Chondrocyte (in vitro differentiated cells): ENCODE measurements at regions not wholly inside any gene's neighbourhood (a gene's known extent, or its start where the extent isn't known, plus 50 kb on each side); places are given as distances from the start of the nearest gene placed in this dataset.

Experiments
- DNase-seq: peaks from one replicate; pipeline ENCODE4 v3.0.0; 2021; ENCODE audit warnings: mixed read lengths, low spot score
- H3K27ac Mint-ChIP-seq: one replicate; pipeline ENCODE4 v1.8.0; 2021; ENCODE audit warnings: mild to moderate bottlenecking, moderate library complexity, mixed read lengths; ENCODE audit not compliant: unreplicated experiment
- H3K27me3 Mint-ChIP-seq: 2 replicates; pipeline ENCODE4 v1.8.0; 2021; ENCODE audit warnings: low read depth, mixed read lengths
- H3K36me3 Mint-ChIP-seq: 2 replicates; pipeline ENCODE4 v1.8.0; 2021; ENCODE audit warnings: low read depth, mixed read lengths
- H3K4me1 Mint-ChIP-seq: 2 replicates; pipeline ENCODE4 v1.8.0; 2021; ENCODE audit warnings: low read depth, mild to moderate bottlenecking, mixed read lengths
- H3K4me3 Mint-ChIP-seq: one replicate; pipeline ENCODE4 v1.8.0; 2021; ENCODE audit warnings: mild to moderate bottlenecking, moderate library complexity, mixed read lengths; ENCODE audit not compliant: unreplicated experiment
- H3K9me3 Mint-ChIP-seq: 2 replicates; pipeline ENCODE4 v1.8.0; 2021; ENCODE audit warnings: low read depth, mixed read lengths
- TF ChIP-seq, protein P1 (sequence below): fragments of 200-600 bp; sonication (generic); IDR thresholded peaks from 2 replicates; pipeline ENCODE4 v1.5.0; 2021; ENCODE audit warnings: antibody characterized with exemption, mild to moderate bottlenecking, moderate library complexity

DNA sequence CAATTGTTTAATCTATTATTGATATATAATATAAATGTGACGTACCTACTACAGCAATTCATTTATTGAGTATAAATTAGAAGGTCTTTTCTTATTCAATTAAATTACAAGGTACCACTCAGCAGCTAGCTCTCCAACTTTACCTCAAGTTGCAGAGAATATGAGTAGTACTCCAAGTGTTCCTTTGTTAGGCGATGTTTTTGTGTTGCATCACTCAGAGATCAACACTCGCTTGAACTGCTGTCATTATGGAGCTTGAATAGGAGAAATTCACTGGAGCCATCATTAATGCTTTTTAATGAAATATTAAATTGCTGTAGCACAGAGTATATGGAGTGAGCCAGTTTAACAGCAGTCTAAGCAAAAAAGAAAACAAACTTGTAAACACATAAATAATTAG lies 320.0 kb downstream of the FSIP2 start:
- Mint-ChIP-seq H3K27me3 (no peaks in the 10 kb centered on the region), H3K36me3 (no peaks in the 10 kb centered on the region), H3K27ac (no peak overlapping the region), H3K4me3 (no peak overlapping the region), H3K4me1 (peaks cover 2% of the 10 kb centered on the region), H3K9me3 (no peaks in the 10 kb centered on the region)
- DNase-seq: no peak
- TF ChIP-seq, protein P1, sequence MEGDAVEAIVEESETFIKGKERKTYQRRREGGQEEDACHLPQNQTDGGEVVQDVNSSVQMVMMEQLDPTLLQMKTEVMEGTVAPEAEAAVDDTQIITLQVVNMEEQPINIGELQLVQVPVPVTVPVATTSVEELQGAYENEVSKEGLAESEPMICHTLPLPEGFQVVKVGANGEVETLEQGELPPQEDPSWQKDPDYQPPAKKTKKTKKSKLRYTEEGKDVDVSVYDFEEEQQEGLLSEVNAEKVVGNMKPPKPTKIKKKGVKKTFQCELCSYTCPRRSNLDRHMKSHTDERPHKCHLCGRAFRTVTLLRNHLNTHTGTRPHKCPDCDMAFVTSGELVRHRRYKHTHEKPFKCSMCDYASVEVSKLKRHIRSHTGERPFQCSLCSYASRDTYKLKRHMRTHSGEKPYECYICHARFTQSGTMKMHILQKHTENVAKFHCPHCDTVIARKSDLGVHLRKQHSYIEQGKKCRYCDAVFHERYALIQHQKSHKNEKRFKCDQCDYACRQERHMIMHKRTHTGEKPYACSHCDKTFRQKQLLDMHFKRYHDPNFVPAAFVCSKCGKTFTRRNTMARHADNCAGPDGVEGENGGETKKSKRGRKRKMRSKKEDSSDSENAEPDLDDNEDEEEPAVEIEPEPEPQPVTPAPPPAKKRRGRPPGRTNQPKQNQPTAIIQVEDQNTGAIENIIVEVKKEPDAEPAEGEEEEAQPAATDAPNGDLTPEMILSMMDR: no peak

DNA sequence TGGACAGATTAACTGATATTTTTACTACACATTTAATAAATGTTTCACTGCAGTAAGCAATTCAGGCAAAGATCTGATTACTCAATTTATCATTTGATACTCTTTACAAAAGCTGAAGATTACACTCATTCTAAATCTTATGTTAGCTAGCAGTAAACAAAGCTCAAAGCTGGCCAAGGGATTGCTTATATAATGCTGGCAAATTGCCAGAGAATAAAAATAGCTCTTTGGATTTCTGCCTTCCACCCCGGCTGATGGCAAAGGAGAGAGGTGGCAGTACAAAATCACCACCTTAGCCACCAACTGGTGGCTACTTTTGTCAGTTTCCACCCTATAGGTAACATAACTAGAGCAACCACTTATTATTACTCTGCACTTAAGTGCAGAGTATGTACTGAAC lies 320.5 kb downstream of the FSIP2 start:
- Mint-ChIP-seq H3K9me3 (no peaks in the 10 kb centered on the region), H3K36me3 (no peaks in the 10 kb centered on the region), H3K4me1 (peaks cover 2% of the 10 kb centered on the region), H3K27ac (no peak overlapping the region), H3K4me3 (no peak overlapping the region), H3K27me3 (no peaks in the 10 kb centered on the region)
- TF ChIP-seq, protein P1: no peak
- no peak for DNase-seq

DNA sequence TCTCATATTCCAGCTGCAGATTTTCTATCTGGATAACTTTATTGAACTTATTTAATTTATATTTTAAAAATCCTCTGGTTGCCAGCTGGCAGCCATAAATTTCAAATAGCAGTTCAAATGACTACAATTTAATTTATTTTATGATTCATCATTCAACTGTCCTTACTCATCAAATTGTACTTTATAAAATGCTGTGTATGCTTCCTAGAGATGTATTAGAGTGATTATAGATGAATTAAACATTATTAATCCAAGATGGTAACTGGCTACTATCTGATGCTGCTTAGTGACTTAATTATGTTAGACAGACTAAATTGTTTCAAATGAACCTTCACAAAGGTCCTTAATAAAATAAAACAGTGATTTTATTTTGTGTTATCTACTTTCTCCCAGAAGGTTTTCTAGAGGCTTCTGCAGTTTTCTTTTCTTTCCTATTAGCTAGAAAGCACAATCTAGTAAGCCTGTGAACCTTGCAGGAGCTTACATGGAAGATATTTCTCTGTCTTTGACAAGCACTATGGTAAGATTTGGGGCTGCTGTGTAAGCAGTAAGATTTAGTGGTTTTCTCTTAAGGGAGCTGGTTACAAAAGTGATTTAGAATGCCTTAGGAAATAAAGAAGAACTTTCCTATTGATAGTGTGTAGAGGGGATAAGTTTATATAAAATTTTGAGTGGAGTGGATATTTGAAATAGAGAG lies 322.3 kb downstream of the FSIP2 start:
- Mint-ChIP-seq H3K9me3 (no peaks in the 10 kb centered on the region), H3K27ac (no peak overlapping the region), H3K36me3 (no peaks in the 10 kb centered on the region), H3K4me3 (no peak overlapping the region), H3K4me1 (peaks cover 2% of the 10 kb centered on the region), H3K27me3 (no peaks in the 10 kb centered on the region)
- TF ChIP-seq, protein P1: no peak
- DNase-seq: no peak

DNA sequence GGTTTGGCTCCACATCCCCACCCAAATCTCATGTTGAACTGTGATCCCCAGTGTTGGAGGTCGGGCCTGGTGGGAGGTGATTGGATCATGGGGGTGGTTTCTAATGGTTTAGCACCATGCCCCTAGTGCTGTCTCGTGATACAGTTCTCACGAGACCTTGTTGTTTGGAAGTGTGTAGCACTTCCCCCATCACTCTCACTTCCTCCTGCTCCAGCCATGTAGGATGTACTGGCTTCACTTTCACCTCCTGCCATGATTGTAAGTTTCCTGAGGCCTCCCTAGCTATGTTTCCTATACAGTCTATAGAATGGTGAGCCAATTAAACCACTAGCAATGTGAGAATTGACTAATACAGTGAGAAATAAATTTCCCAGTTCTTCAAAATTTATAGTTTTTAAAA lies 325.9 kb downstream of the FSIP2 start:
- TF ChIP-seq, protein P1: no peak

DNA sequence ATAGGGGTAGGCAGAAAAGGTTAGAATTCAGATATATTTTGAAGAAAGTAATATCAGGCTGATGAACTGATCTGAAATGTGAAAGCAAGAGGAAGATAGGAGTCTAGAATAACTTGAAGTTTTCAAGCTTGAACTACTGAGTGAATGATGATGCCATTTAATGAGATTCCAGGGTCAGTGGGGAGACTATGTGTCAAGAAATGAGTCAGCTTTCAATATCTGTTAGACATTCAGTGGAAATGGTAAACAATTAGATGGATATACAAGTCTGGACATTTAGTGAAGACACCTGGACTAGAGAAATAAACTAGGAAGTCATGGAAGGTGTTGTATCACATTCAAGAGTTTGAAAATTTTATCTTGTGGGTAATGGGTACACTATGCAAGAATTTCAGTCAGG lies 326.9 kb downstream of the FSIP2 start:
- DNase-seq: no peak
- TF ChIP-seq, protein P1: no peak
- no peaks in the 10 kb centered on the region for H3K9me3 Mint-ChIP-seq
- no peaks in the 10 kb centered on the region for H3K4me1 Mint-ChIP-seq
- no peak overlapping the region for H3K27ac Mint-ChIP-seq
- no peaks in the 10 kb centered on the region for H3K36me3 Mint-ChIP-seq
- no peaks in the 10 kb centered on the region for H3K27me3 Mint-ChIP-seq
- H3K4me3 Mint-ChIP-seq: no peak overlapping the region

More for the DNA sequence above, 325.9 kb downstream of the FSIP2 start:
- H3K4me3 Mint-ChIP-seq: no peak overlapping the region
- H3K27me3 Mint-ChIP-seq: no peaks in the 10 kb centered on the region
- no peaks in the 10 kb centered on the region for H3K9me3 Mint-ChIP-seq
- H3K36me3 Mint-ChIP-seq: no peaks in the 10 kb centered on the region
- no peaks in the 10 kb centered on the region for H3K4me1 Mint-ChIP-seq
- H3K27ac Mint-ChIP-seq: no peak overlapping the region
- no peak for DNase-seq
